Tongue (tissue), 2 donors: ENCODE measurements at regions not wholly inside any gene's neighbourhood (a gene's known extent, or its start where the extent isn't known, plus 50 kb on each side); places are given as distances from the start of the nearest gene placed in this dataset. TPM values are rescaled to one million over a fixed set of nuclear protein-coding genes. Genes with fewer than 3 reads are reported as not detected.
A peak's percentile ranks its signal among the peaks of the same experiment; 100 is the strongest.
"Not testable (repeated sequence)": the region's sequence is repeated elsewhere in the genome, so short reads cannot be mapped to it uniquely, and the experiment has no call there.

ENCODE experiments used
- DNase-seq: peaks from one replicate; pipeline ENCODE4 v3.0.0-alpha.2; 2015
- small RNA-seq: library from RNA; depleted of rRNA; stranded (forward); fragments of <200 nt; gene quantifications from one replicate; pipeline ENCODE3, GENCODE V24; 2014; ENCODE audit warnings: low replicate concordance

GRCh38 chr10:27344568-27345454, 104.2 kb upstream of the ACBD5 start:
- DNase-seq = no peak

GRCh38 chr10:27341001-27341400, 100.4 kb upstream of the ACBD5 start:
- no peak for DNase-seq

GRCh38 chr10:27335246-27335645, 94.6 kb upstream of the ACBD5 start:
- not testable (repeated sequence) for DNase-seq

- no peak for DNase-seq
Observed at GRCh38 chr10:27330074-27330473, 89.5 kb upstream of the ACBD5 start.

GRCh38 chr10:27328946-27329345, 88.3 kb upstream of the ACBD5 start:
- no peak for DNase-seq

GRCh38 chr10:27326748-27327147, 86.2 kb upstream of the ACBD5 start:
- not testable (repeated sequence) for DNase-seq

GRCh38 chr10:27319752-27320431, 79.3 kb upstream of the ACBD5 start:
- peak; percentile 58 for DNase-seq

GRCh38 chr10:27319139-27319538, 78.5 kb upstream of the ACBD5 start:
- not testable (repeated sequence) for DNase-seq

- not testable (repeated sequence) for DNase-seq
Observed at GRCh38 chr10:27315082-27315481, 74.5 kb upstream of the ACBD5 start.

GRCh38 chr10:27313586-27313985, 73.0 kb upstream of the ACBD5 start:
- not testable (repeated sequence) for DNase-seq

- no peak for DNase-seq
Observed at GRCh38 chr10:27312854-27313253, 72.3 kb upstream of the ACBD5 start.

- not testable (repeated sequence) for DNase-seq
Observed at GRCh38 chr10:27311809-27312208, 71.2 kb upstream of the ACBD5 start.

- DNase-seq = not testable (repeated sequence)
Observed at GRCh38 chr10:27298522-27298850, 57.9 kb upstream of the ACBD5 start.

- no peak for DNase-seq
Observed at GRCh38 chr10:27297844-27298521, 57.4 kb upstream of the ACBD5 start.

GRCh38 chr10:27296285-27296684, 55.7 kb upstream of the ACBD5 start:
- not testable (repeated sequence) for DNase-seq

GRCh38 chr10:27291253-27291895, 50.8 kb upstream of the ACBD5 start:
- not testable (repeated sequence) for DNase-seq

Small RNA genes lying in the stretch of these regions (small RNA-seq; reads per million reads assigned to genes)
- gene RNU6-452P (not detected), gene RNU6-666P (not detected), gene TRIAP1P1 (not detected)
